ENCODE measurements at regions not wholly inside any gene's neighbourhood (a gene's known extent, or its start where the extent isn't known, plus 50 kb on each side); places are given as distances from the start of the nearest gene placed in this dataset.

GRCh38 chr5:1934056-1934394 is 51.3 kb upstream of the IRX4 start:
- intact Hi-C loops (cut with DNase I), result loop anchor here (5.0 kb wide), 1 partner anchor 1442 kb away; no protein-coding TSS in a partner anchor
- ATAC-seq, result no peak
- DNase-seq (ENCODE audit: low spot score), result no peak

- ATAC-seq, result no peak
- no peak for DNase-seq (ENCODE audit: low spot score)
- intact Hi-C loops (cut with DNase I), result loop anchor here (5.0 kb wide), 1 partner anchor 1441 kb away; no protein-coding TSS in a partner anchor
These were observed 50.8 kb upstream of the IRX4 start for GRCh38 chr5:1933364-1934055.
